ENCODE measurements at regions not wholly inside any gene's neighbourhood (a gene's known extent, or its start where the extent isn't known, plus 50 kb on each side); places are given as distances from the start of the nearest gene placed in this dataset.

DNA sequence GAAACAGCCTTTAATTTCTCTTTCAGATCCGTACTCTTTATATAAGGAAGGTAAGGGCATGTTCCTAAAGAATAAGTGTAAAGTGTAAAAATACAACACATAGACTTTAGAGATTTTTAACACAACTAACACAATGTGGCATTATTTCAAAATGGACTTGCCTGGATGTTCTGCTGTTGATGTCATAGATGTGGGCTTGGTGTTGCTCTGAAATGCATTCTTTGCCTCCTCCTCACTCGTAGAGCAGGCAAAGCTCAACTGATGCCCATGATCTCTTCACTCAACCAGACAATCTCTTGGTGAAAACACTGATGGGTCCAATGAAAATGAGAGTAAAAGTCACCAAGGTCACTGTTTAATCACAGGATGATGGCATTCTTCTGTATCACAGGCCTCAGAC lies 174.2 kb upstream of the TCERG1L start:
- SMC1A ChIA-PET (ENCODE audit: uncharacterized antibody, unreplicated experiment) = no interaction called here
- RAD21 ChIA-PET (ENCODE audit: unreplicated experiment) = no interaction called here
- in situ Hi-C loops (cut with MboI) (no loop called here), intact Hi-C loops (cut with micrococcal nuclease; ENCODE audit: unreplicated experiment) (no loop called here)
- Histone ChIP-seq H3K27me3 (replicated peaks in 1 of 2; ENCODE audit: control insufficient read depth in 2 of 2, insufficient read depth in 2 of 2, low read length in 1 of 2) (no peaks in the 10 kb centered on the region), H3K27ac (ENCODE audit: control insufficient read depth, insufficient read depth) (no peak overlapping the region), H3K9me3 (replicated peaks; ENCODE audit: control insufficient read depth, insufficient read depth, low read length) (no peaks in the 10 kb centered on the region), H2AFZ (ENCODE audit: control insufficient read depth, low read depth, low read length) (no peak overlapping the region), H3K9ac (ENCODE audit: control insufficient read depth, insufficient read depth, low read length) (no peak overlapping the region), H3K4me1 (ENCODE audit: control insufficient read depth, insufficient read depth, low read length) (no peaks in the 10 kb centered on the region), H3K79me2 (ENCODE audit: control insufficient read depth, insufficient read depth, low read length) (no peaks in the 10 kb centered on the region), H3K36me3 (ENCODE audit: control insufficient read depth in 2 of 2, insufficient read depth in 2 of 2, low read length in 1 of 2) (no peaks in the 10 kb centered on the region), H4K20me1 (ENCODE audit: control insufficient read depth, insufficient read depth) (no peaks in the 10 kb centered on the region), H3K4me2 (ENCODE audit: control insufficient read depth, insufficient read depth) (no peak overlapping the region), H3K4me3 (no peak overlapping the region)
- no TSS peak for BruUV-seq (replicated peaks)
- WGBS (ENCODE audit: insufficient coverage, insufficient replicate concordance, low lambda C conversion rate, missing lambda C conversion rate) = 0% methylated on average over 2 of the region's 2 CpGs
- ATAC-seq = no peak
- CTCF ChIA-PET = no interaction called here
- POLR2A ChIA-PET = no interaction called here
- TF ChIP-seq EZH2 (IDR thresholded peaks at IDR 0.05; ENCODE audit: borderline replicate concordance, control insufficient read depth, low read depth, low read length) = no peak
- no peak for TF ChIP-seq NFYA (IDR thresholded peaks at IDR 0.05; ENCODE audit: borderline replicate concordance, low read depth, low read length)
- no peak for TF ChIP-seq NFXL1 (IDR thresholded peaks at IDR 0.05; ENCODE audit: borderline replicate concordance)
- TF ChIP-seq, protein P1, sequence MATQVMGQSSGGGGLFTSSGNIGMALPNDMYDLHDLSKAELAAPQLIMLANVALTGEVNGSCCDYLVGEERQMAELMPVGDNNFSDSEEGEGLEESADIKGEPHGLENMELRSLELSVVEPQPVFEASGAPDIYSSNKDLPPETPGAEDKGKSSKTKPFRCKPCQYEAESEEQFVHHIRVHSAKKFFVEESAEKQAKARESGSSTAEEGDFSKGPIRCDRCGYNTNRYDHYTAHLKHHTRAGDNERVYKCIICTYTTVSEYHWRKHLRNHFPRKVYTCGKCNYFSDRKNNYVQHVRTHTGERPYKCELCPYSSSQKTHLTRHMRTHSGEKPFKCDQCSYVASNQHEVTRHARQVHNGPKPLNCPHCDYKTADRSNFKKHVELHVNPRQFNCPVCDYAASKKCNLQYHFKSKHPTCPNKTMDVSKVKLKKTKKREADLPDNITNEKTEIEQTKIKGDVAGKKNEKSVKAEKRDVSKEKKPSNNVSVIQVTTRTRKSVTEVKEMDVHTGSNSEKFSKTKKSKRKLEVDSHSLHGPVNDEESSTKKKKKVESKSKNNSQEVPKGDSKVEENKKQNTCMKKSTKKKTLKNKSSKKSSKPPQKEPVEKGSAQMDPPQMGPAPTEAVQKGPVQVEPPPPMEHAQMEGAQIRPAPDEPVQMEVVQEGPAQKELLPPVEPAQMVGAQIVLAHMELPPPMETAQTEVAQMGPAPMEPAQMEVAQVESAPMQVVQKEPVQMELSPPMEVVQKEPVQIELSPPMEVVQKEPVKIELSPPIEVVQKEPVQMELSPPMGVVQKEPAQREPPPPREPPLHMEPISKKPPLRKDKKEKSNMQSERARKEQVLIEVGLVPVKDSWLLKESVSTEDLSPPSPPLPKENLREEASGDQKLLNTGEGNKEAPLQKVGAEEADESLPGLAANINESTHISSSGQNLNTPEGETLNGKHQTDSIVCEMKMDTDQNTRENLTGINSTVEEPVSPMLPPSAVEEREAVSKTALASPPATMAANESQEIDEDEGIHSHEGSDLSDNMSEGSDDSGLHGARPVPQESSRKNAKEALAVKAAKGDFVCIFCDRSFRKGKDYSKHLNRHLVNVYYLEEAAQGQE (IDR thresholded peaks at IDR 0.05; ENCODE audit: low read depth, low read length) = no peak
- no peak for TF ChIP-seq BACH1 (IDR thresholded peaks at IDR 0.05; ENCODE audit: borderline replicate concordance)
- no peak for TF ChIP-seq MEF2B (IDR thresholded peaks at IDR 0.05; ENCODE audit: partially characterized antibody, poor library complexity, severe bottlenecking)
- TF ChIP-seq IKZF1 (conservative IDR thresholded peaks at IDR 0.05) = no peak
- TF ChIP-seq, protein P2, sequence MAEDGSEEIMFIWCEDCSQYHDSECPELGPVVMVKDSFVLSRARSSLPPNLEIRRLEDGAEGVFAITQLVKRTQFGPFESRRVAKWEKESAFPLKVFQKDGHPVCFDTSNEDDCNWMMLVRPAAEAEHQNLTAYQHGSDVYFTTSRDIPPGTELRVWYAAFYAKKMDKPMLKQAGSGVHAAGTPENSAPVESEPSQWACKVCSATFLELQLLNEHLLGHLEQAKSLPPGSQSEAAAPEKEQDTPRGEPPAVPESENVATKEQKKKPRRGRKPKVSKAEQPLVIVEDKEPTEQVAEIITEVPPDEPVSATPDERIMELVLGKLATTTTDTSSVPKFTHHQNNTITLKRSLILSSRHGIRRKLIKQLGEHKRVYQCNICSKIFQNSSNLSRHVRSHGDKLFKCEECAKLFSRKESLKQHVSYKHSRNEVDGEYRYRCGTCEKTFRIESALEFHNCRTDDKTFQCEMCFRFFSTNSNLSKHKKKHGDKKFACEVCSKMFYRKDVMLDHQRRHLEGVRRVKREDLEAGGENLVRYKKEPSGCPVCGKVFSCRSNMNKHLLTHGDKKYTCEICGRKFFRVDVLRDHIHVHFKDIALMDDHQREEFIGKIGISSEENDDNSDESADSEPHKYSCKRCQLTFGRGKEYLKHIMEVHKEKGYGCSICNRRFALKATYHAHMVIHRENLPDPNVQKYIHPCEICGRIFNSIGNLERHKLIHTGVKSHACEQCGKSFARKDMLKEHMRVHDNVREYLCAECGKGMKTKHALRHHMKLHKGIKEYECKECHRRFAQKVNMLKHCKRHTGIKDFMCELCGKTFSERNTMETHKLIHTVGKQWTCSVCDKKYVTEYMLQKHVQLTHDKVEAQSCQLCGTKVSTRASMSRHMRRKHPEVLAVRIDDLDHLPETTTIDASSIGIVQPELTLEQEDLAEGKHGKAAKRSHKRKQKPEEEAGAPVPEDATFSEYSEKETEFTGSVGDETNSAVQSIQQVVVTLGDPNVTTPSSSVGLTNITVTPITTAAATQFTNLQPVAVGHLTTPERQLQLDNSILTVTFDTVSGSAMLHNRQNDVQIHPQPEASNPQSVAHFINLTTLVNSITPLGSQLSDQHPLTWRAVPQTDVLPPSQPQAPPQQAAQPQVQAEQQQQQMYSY (CRISPR knock-in tag; IDR thresholded peaks at IDR 0.05) = no peak
- TF ChIP-seq SIX5 (IDR thresholded peaks at IDR 0.05; ENCODE audit: low read depth, low read length, severe bottlenecking) = no peak
- TF ChIP-seq BCL11A (IDR thresholded peaks at IDR 0.05; ENCODE audit: low read depth, low read length) = no peak
- no peak for TF ChIP-seq FOXK2 (IDR thresholded peaks at IDR 0.05)
- no peak for TF ChIP-seq ZNF24 (IDR thresholded peaks at IDR 0.05)
- TF ChIP-seq DPF2 (IDR thresholded peaks at IDR 0.05) = no peak
- DNase-seq (ENCODE audit: low read depth, low spot score) = no peak
- FAIRE-seq = no peak
